HCT116 (cell line): ENCODE measurements at regions not wholly inside any gene's neighbourhood (a gene's known extent, or its start where the extent isn't known, plus 50 kb on each side); places are given as distances from the start of the nearest gene placed in this dataset.

Experiments
- ATAC-seq: fragments of 200-7000 bp; cut with Tn5 transposase; 2 replicates; pipeline ENCODE4 v1.9.1; 2020; ENCODE audit warnings: mild to moderate bottlenecking, moderate library complexity
- BruUV-seq: library from RNA; stranded (reverse); fragments of 400-500 nt; replicated peaks from 2 replicates; lab custom pipeline; 2021; lab: Mats Ljungman, UMichigan
- CTCF ChIA-PET: fragments of 300-600 bp; sonication (Branson Sonifier 250); formaldehyde crosslinking; loops from one replicate; lab custom pipeline; 2021; ENCODE audit warnings: antibody characterized with exemption; lab: Charles Lee
- POLR2A ChIA-PET: fragments of 300-600, 350-600 bp; sonication (Branson Sonifier 250); formaldehyde crosslinking; loops from one replicate; lab custom pipeline; 2021; ENCODE audit warnings: antibody characterized with exemption; lab: Charles Lee
- RAD21 ChIA-PET, 2 experiments: fragments of 300-600 bp; sonication (Branson Sonifier 250); formaldehyde crosslinking; loops; one replicate each; lab custom pipeline; 2023; ENCODE audit warnings: low total read pairs in 2 of 2; ENCODE audit not compliant: uncharacterized antibody in 2 of 2, unreplicated experiment in 2 of 2, low non-redundant PET in 1 of 2; lab: Charles Lee
- DNase-seq: peaks from one replicate; pipeline ENCODE4 v3.0.0-alpha.2; 2010; ENCODE audit warnings: low read depth, low spot score
- H2AFZ ChIP-seq: fragments of 200-600 bp; shearing (Covaris generic), sonication (generic); 2 replicates; pipeline ENCODE4 v1.6.1; 2017; ENCODE audit warnings: low read depth, mixed run types, mixed read lengths, antibody characterized with exemption, low read length; ENCODE audit not compliant: poor library complexity, severe bottlenecking
- H3K27ac ChIP-seq: 2 replicates; pipeline ENCODE4 v1.5.1; 2012; ENCODE audit warnings: low read depth, low read length
- H3K27me3 ChIP-seq: fragments of 200-600 bp; sonication (generic); 2 replicates; pipeline ENCODE4 v1.6.1; 2016; ENCODE audit warnings: mixed run types, low read length, mixed read lengths; ENCODE audit not compliant: insufficient read depth
- H3K36me3 ChIP-seq, 2 experiments: fragments of 200-500 bp in 1 of 2; fragments of 200-600 bp in 1 of 2; sonication (Bioruptor generic) in 1 of 2; sonication (generic) in 1 of 2; 2 replicates each; pipeline versions ENCODE4 v1.5.1 to v1.6.1; 2014 to 2016; ENCODE audit warnings: low read length in 2 of 2, inconsistent platforms in 1 of 2, mixed read lengths in 1 of 2, mixed run types in 1 of 2; ENCODE audit not compliant: insufficient read depth in 2 of 2, control insufficient read depth in 1 of 2
- H3K4me1 ChIP-seq, 2 experiments: fragments of 200-600 bp in 1 of 2; sonication (generic) in 1 of 2; 2 replicates each; pipeline versions ENCODE4 v1.5.1 to v1.6.1; 2012 to 2017; ENCODE audit warnings: low read length in 2 of 2, inconsistent platforms in 1 of 2, mild to moderate bottlenecking in 1 of 2, mixed read lengths in 1 of 2, mixed run types in 1 of 2, moderate library complexity in 1 of 2; ENCODE audit not compliant: insufficient read depth in 2 of 2, control insufficient read depth in 1 of 2
- H3K4me2 ChIP-seq: fragments of 200-600 bp; sonication (generic); 2 replicates; pipeline ENCODE4 v1.6.1; 2017; ENCODE audit warnings: mixed run types, low read length, mixed read lengths
- H3K4me3 ChIP-seq, 2 experiments: fragments of 200-600 bp in 1 of 2; sonication (generic) in 1 of 2; replicated peaks in 1 of 2; 2 replicates each; pipeline ENCODE4 v1.5.1; 2011 to 2016; ENCODE audit warnings: low read length in 2 of 2, control low read depth in 1 of 2, low read depth in 1 of 2, mild to moderate bottlenecking in 1 of 2, mixed read lengths in 1 of 2, mixed run types in 1 of 2
- H3K79me2 ChIP-seq: fragments of 200-600 bp; sonication (generic); 2 replicates; pipeline ENCODE4 v1.6.1; 2017; ENCODE audit warnings: mild to moderate bottlenecking, mixed run types, low read length, moderate library complexity, mixed read lengths; ENCODE audit not compliant: insufficient read depth
- H3K9ac ChIP-seq: fragments of 200-600 bp; sonication (generic); 2 replicates; pipeline ENCODE4 v1.6.1; 2016; ENCODE audit warnings: low read length, mixed read lengths
- H3K9me2 ChIP-seq: fragments of 200-600 bp; sonication (generic), shearing (Covaris generic); 2 replicates; pipeline ENCODE4 v1.6.1; 2017; ENCODE audit warnings: mixed run types, mild to moderate bottlenecking, moderate library complexity; ENCODE audit not compliant: insufficient read depth
- H3K9me3 ChIP-seq, 2 experiments: fragments of 200-500 bp in 1 of 2; fragments of 200-600 bp in 1 of 2; sonication (Bioruptor generic) in 1 of 2; sonication (generic) in 1 of 2; 2 replicates each; pipeline ENCODE4 v1.6.1; 2014 to 2017; ENCODE audit warnings: low read length in 2 of 2, mixed read lengths in 2 of 2, inconsistent platforms in 1 of 2, low read depth in 1 of 2, mild to moderate bottlenecking in 1 of 2, mixed run types in 1 of 2, moderate library complexity in 1 of 2; ENCODE audit not compliant: control insufficient read depth in 1 of 2, insufficient read depth in 1 of 2
- H4K20me1 ChIP-seq: fragments of 200-600 bp; sonication (generic), shearing (Covaris generic); 2 replicates; pipeline ENCODE4 v1.6.1; 2017; ENCODE audit warnings: mixed run types, mild to moderate bottlenecking, moderate library complexity; ENCODE audit not compliant: insufficient read depth
- CEBPB ChIP-seq: IDR thresholded peaks from 2 replicates; pipeline ENCODE4 v1.6.1; 2012; ENCODE audit warnings: low read depth
- ELF1 ChIP-seq: IDR thresholded peaks from 2 replicates; pipeline ENCODE4 v1.6.1; 2012; ENCODE audit warnings: low read depth, borderline replicate concordance
- EZH2 ChIP-seq: fragments of 200-600 bp; sonication (generic); IDR thresholded peaks from 2 replicates; pipeline ENCODE4 v1.6.1; 2017; ENCODE audit warnings: antibody characterized with exemption, mixed run types
- EZH2phosphoT487 ChIP-seq: fragments of 200-600 bp; IDR thresholded peaks from 2 replicates; pipeline ENCODE4 v1.6.1; 2018; ENCODE audit warnings: antibody characterized with exemption, borderline replicate concordance
- JUND ChIP-seq: IDR thresholded peaks from 2 replicates; pipeline ENCODE4 v1.6.1; 2012
- SIN3A ChIP-seq: IDR thresholded peaks from 2 replicates; pipeline ENCODE4 v1.6.1; 2012; ENCODE audit warnings: low read depth
- SRF ChIP-seq: IDR thresholded peaks from 2 replicates; pipeline ENCODE4 v1.6.1; 2012; ENCODE audit warnings: low read depth
- ZNF274 ChIP-seq: fragments of 200-500 bp; sonication (Bioruptor generic); IDR thresholded peaks from 2 replicates; pipeline ENCODE4 v1.6.1; 2014; ENCODE audit warnings: mild to moderate bottlenecking, low read depth, low read length, inconsistent platforms
- intact Hi-C: fragments of 100-400 bp; cut with micrococcal nuclease; formaldehyde crosslinking; loops from 2 replicates; pipeline ENCODE4 v1.10.0; 2022
- TF ChIP-seq, protein P1 (sequence below): IDR thresholded peaks from 2 replicates; pipeline ENCODE4 v1.6.1; 2012
- TF ChIP-seq, protein P2 (sequence below): IDR thresholded peaks from 2 replicates; pipeline ENCODE4 v1.6.1; 2012
- TF ChIP-seq, protein P3 (sequence below): IDR thresholded peaks from 2 replicates; pipeline ENCODE4 v1.6.1; 2011; ENCODE audit warnings: mild to moderate bottlenecking, low read length, moderate library complexity; ENCODE audit not compliant: insufficient replicate concordance; ENCODE audit errors: extremely low read depth
- TF ChIP-seq, protein P4 (sequence below), 3 experiments: fragments of 200-600 bp in 1 of 3; sonication (generic) in 1 of 3; IDR thresholded peaks in 2 of 3; conservative IDR thresholded peaks in 1 of 3; 2 replicates each; pipeline ENCODE4 v1.5.1; 2012 to 2017; ENCODE audit warnings: low read depth in 2 of 3, low read length in 2 of 3, antibody characterized with exemption in 1 of 3, borderline replicate concordance in 1 of 3, control low read depth in 1 of 3, mild to moderate bottlenecking in 1 of 3, mixed read lengths in 1 of 3, mixed run types in 1 of 3, moderate library complexity in 1 of 3; ENCODE audit not compliant: insufficient read depth in 1 of 3

DNA sequence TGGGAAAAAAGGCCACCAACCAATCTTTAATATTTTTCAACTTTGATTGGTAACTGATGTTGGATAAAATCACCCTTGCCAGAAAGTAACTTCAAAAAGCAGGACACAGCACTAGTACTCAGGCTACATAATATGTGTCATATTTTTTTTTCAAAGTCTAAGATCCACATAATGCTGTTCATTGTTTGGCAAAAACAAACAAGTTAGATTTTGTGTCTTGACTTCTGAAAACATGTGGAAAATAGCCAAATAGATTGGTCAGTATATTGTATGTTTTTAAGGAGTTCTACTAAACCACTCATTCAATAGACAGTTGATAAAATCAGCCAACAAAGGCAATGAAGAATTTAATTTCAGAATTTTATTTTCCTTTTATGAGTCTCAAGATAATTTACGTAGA, 111.7 kb upstream of the CCDC54 start:
- CTCF ChIA-PET: no interaction called here
- POLR2A ChIA-PET: no interaction called here
- Histone ChIP-seq H2AFZ (no peak overlapping the region), H4K20me1 (no peaks in the 10 kb centered on the region), H3K4me2 (no peak overlapping the region), H3K27me3 (no peaks in the 10 kb centered on the region), H3K9me2 (no peaks in the 10 kb centered on the region), H3K9me3 (no peaks in the 10 kb centered on the region), H3K36me3 (no peaks in the 10 kb centered on the region), H3K4me3 (no peak overlapping the region), H3K4me1 (no peaks in the 10 kb centered on the region), H3K27ac (no peak overlapping the region), H3K79me2 (no peaks in the 10 kb centered on the region), H3K9ac (no peak overlapping the region)
- intact Hi-C loops: no loop called here
- RAD21 ChIA-PET: no interaction called here
- TF ChIP-seq, protein P1, sequence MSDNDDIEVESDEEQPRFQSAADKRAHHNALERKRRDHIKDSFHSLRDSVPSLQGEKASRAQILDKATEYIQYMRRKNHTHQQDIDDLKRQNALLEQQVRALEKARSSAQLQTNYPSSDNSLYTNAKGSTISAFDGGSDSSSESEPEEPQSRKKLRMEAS: no peak
- TF ChIP-seq, protein P2, sequence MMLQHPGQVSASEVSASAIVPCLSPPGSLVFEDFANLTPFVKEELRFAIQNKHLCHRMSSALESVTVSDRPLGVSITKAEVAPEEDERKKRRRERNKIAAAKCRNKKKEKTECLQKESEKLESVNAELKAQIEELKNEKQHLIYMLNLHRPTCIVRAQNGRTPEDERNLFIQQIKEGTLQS: no peak
- TF ChIP-seq JUND: no peak
- TF ChIP-seq SRF: no peak
- no peak for TF ChIP-seq EZH2phosphoT487
- TF ChIP-seq, protein P3, sequence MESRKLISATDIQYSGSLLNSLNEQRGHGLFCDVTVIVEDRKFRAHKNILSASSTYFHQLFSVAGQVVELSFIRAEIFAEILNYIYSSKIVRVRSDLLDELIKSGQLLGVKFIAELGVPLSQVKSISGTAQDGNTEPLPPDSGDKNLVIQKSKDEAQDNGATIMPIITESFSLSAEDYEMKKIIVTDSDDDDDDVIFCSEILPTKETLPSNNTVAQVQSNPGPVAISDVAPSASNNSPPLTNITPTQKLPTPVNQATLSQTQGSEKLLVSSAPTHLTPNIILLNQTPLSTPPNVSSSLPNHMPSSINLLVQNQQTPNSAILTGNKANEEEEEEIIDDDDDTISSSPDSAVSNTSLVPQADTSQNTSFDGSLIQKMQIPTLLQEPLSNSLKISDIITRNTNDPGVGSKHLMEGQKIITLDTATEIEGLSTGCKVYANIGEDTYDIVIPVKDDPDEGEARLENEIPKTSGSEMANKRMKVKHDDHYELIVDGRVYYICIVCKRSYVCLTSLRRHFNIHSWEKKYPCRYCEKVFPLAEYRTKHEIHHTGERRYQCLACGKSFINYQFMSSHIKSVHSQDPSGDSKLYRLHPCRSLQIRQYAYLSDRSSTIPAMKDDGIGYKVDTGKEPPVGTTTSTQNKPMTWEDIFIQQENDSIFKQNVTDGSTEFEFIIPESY: no peak
- no peak for TF ChIP-seq ELF1
- TF ChIP-seq, protein P4, sequence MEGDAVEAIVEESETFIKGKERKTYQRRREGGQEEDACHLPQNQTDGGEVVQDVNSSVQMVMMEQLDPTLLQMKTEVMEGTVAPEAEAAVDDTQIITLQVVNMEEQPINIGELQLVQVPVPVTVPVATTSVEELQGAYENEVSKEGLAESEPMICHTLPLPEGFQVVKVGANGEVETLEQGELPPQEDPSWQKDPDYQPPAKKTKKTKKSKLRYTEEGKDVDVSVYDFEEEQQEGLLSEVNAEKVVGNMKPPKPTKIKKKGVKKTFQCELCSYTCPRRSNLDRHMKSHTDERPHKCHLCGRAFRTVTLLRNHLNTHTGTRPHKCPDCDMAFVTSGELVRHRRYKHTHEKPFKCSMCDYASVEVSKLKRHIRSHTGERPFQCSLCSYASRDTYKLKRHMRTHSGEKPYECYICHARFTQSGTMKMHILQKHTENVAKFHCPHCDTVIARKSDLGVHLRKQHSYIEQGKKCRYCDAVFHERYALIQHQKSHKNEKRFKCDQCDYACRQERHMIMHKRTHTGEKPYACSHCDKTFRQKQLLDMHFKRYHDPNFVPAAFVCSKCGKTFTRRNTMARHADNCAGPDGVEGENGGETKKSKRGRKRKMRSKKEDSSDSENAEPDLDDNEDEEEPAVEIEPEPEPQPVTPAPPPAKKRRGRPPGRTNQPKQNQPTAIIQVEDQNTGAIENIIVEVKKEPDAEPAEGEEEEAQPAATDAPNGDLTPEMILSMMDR (IDR thresholded peaks at IDR 0.05 in 2 of 3, conservative IDR thresholded peaks at IDR 0.05 in 1 of 3; ENCODE audit: borderline replicate concordance in 1 of 3, insufficient read depth in 1 of 3, low read depth in 2 of 3, low read length in 2 of 3): no peak
- TF ChIP-seq SIN3A: no peak
- no peak for TF ChIP-seq EZH2
- TF ChIP-seq CEBPB: no peak
- TF ChIP-seq ZNF274: no peak
- BruUV-seq: no TSS peak
- ATAC-seq: no peak
- DNase-seq: no peak
